ENCODE measurements at regions not wholly inside any gene's neighbourhood (a gene's known extent, or its start where the extent isn't known, plus 50 kb on each side); places are given as distances from the start of the nearest gene placed in this dataset.

DNA sequence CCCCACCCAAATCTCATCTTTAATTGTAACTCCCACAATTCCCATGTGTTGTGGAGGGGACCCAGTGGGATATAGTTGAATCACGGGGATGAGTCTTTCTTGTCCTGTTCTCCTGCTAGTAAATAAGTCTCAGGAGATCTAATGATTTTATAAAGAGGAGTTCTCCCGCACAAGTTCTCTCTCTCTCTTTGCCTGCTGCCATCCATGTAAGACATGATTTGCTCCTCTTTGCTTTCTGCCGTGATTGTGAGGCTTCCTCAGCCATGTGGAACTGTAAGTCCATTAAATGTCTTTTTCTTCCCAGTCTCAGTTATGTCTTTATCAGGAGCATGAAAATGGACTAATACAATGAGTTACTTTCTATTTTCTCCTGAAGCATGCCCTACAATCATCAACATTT lies 1158.5 kb downstream of the CDH18 start:
- DNase-seq = no peak

DNA sequence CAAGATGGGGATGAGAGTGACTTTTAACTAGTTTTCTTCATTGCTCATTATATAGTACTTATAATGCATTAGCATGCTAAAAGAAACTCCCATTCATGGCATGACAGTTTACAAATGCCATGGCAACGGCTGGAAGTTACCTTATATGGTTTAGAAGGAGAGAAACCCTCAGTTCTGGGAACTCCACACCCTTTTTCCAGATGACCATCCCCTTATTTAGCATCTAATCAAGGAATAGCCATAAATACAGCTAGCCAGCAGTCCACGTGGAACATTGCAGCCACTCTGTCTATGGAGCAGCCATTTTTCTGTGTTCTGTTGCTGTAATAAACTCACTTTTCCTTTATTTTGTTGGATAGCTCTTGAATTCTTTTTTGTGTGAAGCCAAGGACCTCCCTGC lies 1137.8 kb downstream of the CDH18 start:
- no peak for DNase-seq

DNA sequence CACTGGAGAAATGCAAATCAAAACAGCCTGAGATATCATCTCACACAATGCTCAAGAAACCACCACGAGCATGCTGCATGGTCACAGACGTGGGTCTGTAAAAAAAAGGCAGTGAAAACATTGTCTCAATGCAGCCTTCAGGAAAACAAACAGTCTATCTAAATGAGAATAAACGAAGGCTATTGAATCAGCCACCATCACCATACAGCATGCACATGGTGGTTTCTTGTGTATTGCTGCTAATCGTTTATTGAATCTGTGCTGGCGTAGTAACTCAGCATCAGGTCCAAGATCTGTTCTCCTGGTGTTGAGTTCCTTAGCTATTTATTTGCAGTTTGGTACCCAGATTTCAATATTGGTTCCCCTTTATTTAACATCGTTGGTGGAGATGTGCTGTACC lies 1115.0 kb downstream of the CDH18 start:
- DNase-seq = no peak

DNA sequence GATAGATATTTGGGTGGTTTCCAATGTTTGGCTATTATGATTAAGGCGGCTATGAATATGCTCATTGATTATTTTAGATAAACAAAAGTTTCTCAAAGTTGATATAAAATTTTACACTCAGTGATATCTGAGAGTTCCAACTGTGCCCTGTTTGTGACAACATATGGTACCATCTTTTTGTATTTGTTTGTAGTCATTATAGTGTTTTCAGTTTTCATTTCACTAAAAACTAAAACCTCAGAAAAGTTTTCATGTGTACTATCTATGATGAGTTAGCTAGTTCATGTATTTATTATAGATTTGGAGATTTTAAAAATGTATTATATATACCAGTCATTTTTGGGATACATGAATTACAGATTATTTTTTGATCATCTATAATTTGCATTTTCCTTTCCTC lies 1111.4 kb downstream of the CDH18 start:
- no peak for DNase-seq

DNA sequence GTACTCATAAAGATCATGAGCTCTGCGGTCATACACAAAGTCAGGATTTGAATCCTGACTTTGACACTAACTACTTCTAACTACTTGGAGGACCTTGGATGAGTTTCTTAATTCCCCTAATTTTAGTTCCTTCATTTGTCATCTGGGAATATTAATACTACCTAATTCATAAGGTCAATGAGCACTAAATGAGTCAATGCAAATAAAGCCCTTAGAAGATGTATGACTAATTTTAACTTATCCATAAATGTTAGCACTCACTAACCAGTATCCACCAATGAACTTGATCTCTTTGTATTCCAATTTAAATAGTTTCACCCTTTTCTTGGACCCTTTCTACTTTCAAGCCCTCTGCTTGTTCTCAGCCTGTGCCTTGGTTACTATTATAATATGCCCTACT lies 1106.4 kb downstream of the CDH18 start:
- no peak for DNase-seq

DNA sequence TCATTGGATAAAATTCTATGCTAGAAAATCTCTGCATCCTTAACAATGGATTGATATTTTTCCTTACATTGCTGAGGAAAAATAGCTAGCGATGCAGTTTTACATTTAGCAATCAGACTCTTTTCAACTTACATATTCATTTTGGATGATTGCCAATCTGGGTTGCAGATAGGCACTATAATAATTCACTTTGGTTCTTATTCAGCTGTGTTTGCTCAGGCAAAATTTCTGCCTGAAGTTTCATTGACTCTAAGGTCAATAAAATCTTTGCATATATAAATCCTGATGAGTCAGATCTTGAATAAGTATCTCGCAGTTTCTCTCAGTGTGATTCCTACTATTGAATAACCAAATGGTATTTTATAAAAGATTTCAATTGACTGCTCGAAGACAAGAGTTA lies 1105.8 kb downstream of the CDH18 start:
- DNase-seq = no peak

DNA sequence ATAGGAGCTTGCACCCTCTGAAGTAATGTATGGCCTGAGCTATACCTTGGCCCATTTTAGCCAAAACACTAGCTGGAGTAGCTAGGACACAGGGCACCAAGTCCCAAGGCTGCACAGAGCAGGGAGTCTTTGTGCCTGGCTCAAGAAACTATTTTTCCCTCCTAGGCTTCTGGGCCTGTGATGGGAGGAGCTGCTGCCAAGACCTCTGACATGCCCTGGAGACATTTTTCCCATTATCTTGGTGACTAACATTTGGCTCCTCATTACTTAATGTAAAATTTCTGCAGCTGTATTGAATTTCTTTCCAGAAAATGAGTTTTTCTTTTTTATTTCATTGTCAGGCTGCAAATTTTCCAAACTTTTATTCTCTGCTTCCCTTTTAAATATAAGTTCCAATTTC lies 1099.2 kb downstream of the CDH18 start:
- no peak for DNase-seq

DNA sequence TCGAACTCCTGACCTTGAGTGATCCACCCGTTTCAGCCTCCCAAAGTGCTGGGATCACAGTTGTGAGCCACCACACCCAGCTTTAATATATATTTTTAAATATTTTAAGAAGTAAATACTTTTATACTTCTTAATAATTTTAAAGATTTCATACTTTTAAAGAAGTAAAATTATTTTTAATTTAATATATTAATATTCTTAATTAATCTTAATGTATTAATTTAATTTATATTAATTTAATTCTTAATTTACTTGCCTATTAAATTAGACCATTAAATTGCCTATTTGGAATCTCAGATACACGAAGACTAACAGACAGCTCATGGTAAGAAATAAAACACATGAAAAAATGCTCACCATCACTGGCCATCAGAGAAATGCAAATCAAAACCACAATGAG lies 1087.4 kb downstream of the CDH18 start:
- no peak for DNase-seq

DNA sequence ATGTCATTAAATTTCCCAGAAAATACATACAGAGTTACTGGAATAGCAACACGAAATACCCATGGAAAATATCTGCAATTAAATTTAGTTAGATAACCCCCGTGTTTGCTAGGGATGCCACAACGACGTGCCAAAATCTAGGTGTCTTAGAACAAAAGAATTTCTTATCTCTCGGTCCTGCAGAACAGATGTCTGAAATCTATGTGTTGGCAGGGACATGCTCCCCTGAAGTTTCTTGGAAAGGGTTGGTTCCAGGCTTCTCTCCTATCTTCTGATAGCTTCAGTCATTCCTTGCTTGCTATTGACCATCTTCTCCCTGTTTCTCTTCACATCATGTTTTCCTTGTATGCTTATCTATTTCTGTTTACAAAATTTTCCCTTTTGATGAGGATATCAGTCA lies 1067.0 kb downstream of the CDH18 start:
- no peak for DNase-seq

DNA sequence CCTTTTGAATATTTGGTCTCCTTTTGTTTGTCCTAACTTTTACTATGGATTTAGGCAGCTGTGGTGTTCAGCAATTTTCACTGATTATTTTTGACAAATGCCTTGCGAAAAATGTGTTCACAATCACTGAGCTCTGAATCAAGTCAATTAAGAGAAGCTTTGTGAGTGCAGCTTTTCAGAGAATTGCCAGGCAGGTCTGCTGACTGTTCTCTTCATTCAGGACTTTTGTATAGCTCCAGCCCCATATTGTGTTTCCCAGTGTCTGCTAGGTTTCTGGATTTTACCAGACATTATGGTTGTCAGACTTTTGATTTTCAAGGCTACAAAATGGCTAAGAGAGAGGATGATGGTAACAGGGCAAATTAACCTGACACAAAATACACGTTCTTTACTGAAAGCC lies 1055.9 kb downstream of the CDH18 start:
- no peak for DNase-seq

DNA sequence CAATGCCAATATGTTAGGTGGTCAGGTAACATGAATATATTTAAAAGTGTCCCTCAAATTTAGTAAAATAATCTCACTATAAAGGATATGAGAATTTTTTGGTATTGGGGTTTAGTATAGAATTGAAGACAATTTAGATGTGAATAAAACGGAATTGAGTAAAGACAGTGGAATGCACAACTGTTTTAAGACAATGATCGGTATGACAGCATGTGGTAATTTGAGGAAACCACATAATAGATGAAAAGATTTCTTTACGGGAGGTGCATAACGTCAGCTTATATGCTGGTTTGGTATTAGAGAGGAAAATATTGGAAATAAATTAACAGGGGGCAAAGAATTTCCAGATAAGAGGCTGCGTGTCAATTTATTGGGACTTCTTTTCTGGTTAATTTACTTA lies 1043.2 kb downstream of the CDH18 start:
- no peak for DNase-seq

DNA sequence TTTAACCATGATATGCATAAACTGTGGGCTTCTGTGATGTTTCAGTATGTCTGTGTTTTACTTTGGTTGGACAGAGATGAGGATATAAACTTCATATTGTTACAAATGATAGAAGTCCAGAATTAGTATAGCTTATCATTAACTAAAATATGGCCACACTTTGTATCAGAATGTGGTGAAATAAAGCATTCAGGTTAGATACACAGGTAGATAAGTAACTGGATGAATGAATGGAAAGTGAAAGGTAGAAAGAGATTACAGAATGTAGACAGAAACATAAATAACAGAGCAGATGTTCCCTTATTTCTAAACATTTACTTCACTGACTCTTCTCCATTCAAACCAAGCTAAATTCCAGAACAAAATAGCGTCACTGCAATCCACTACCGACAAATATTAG lies 1033.8 kb downstream of the CDH18 start:
- no peak for DNase-seq

DNA sequence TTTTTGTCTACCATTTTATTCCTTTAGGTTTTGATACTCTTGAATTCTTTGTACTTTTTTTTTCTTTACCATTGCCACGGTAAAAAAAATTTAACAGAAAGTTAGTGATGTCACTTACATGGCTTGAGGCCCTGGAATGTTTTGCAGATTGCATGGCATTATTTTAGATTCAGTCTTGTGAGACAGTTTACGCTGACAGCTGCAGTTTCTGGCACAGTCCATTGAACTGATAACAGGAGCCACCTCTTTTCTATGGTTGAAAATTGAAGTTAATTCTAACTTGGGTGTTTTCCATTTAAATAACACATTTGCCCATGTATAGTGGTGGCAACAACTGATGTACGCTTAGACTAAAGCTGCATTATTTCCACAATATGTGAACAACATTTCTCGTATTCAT lies 1028.5 kb downstream of the CDH18 start:
- no peak for DNase-seq

DNA sequence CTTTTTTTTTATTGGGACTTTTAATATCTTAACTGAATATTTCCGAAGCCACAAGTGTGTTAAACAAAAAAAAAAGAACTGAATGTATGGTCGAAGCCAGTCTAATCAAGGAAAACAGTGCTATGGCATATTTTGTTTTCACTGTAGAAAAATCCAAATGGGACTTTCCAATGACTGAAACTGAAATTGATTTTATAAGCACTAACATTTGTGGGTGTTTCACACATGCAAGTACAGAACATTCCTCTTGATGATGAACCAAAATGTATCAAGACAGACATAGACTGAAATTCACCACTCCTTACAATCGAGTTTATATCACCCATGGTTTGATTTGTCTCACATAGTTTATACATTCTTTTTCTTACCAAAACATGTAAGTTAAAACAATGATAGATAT lies 1026.8 kb downstream of the CDH18 start:
- DNase-seq = no peak

DNA sequence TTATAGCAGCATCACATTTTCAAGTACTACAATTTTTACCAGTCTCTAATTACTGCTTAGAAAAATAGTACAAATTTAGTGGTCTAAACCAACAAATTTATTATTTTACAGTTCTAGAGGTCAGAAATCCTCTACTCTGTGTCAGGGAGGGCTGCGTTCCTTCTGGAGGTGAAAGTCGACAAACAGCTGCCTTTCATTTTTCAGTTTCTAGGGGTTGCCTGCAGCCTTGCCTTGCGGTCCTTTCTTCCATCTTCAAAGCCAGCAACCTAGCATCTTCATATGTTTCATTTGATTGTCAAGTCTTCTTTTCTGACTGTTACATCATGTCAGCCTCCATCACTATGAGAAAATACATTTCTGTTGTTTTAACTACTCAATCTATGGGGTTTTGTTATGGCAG lies 1022.1 kb downstream of the CDH18 start:
- no peak for DNase-seq

DNA sequence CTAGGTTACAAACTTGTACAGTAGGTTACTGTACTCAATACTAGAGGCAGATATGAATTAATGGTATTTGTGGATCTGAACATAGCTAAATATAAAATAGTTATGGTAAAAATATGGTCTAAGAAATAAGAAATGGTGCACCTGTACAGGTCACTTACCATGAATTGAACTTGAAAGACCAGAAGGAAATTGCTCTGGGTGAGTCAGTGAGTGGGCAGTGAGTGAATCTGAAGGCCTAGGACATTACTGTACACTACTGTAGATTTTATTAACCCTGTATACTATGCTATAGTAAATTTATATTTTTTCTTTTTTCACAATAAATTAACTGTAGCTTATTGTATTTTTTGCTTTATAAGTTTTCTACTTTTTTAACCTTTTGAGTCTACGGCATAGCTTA lies 1020.4 kb downstream of the CDH18 start:
- no peak for DNase-seq

DNA sequence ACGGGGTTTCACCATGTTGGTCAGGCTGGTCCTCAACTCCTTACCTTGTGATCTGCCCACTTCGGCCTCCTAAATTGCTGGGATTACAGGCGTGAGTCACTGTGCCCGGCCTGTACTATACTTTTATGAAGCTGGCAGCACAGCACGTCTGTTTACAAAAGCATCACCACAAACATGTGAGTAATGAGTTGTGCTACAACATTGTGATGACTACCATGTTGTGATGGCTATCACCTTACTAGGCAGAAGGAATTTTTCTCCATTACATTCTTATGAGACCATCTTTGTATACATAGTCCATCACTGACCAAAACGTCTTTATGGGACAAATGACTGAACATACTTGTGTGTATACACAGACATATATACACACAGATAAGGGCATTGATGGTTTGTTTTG lies 1019.0 kb downstream of the CDH18 start:
- no peak for DNase-seq

DNA sequence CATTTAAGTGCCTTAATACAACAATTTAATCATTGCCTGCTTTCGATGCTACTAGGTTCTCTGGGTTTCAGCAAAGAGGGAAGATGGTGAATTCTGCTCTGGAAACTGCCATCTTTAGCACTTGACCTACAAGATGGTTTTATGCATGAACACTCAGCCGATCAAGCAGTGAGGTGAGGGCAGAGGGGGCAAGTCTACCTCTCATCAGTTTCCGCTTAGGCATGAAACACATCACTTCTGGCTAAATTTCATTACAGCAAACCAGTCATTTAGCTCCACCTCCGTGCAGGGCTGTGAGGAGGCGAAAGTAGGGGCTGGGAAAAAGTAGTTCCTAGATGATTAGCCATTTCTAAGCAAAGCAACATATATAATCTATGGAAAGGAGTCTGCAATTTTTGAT lies 1018.0 kb downstream of the CDH18 start:
- DNase-seq = no peak

DNA sequence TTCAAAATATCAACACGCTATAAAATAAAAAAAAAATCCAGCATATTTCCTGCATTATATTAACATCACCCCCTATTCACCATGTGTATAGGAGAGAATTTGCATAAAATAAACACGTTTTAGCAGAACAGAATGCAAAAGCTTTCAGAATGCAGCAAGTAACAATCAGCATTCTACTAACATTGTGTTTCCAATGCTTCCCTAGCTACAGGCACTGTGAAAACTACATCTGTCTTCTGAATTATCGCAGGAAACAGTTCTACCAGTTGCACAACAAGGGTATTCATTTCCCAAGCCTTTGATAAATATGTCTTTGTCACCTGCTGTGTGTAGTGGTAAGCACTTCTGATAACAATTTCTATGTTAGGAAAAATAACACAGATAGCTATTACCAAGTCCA lies 1015.8 kb downstream of the CDH18 start:
- DNase-seq = no peak

DNA sequence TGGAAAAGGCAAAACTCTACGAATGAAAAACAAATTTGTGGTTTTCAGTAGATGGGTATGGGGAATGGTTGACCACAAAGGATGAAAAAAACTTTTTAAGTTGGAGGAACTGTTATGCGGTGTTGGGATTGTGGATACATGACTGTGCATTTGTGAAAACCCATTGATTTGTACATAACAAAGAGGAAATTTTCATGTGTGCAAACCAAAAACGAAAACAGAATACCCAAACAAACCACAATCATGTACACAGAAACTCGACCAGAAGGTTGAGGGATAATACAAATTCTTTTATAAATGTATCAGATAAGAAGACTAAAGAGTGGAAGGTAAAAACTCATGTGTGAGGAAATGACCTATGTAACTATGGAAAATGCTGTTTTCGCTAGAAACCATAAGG lies 1012.4 kb downstream of the CDH18 start:
- no peak for DNase-seq

DNA sequence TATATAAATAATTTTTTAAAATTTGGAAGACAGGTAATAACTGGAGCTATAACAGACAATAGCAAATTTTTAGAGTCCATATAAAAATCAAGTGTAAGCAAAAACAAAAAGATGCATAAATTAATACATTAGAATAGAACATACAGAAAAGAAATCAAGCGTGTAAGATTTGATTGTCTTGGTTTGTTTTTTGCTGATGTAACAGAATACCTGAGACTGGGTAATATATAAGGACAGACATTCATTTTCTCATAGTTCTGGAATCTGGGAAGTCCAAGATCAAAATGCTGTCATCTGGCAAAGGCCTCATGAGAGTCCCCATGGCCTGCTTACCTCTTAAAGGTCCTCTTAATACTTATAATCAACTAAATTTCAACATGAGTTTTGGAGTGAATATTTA lies 1010.1 kb downstream of the CDH18 start:
- DNase-seq = no peak

DNA sequence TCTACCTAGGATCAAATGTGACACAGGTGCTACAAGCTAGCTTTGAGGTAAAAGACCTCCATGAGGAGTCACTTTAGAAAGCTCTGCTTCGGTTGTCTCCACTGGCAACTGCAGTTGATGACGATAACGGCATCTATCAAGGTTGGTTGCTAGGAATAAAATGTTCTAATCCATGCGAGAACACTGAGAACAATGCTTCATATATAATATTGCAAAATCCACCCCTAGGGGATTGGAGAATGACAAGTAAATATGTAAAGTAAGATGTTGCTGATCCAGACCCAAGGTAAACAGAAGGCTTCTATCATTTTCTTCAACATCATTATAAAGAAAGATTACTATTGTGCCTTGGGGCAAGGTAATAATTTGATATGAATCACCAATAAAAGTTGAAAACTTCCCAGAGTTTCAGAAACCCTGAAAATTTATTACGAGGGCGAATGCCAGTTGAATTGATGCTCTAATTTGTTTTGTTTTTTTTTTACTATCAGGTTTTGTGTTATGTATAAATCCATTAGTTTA lies 1003.4 kb downstream of the CDH18 start:
- DNase-seq = no peak

DNA sequence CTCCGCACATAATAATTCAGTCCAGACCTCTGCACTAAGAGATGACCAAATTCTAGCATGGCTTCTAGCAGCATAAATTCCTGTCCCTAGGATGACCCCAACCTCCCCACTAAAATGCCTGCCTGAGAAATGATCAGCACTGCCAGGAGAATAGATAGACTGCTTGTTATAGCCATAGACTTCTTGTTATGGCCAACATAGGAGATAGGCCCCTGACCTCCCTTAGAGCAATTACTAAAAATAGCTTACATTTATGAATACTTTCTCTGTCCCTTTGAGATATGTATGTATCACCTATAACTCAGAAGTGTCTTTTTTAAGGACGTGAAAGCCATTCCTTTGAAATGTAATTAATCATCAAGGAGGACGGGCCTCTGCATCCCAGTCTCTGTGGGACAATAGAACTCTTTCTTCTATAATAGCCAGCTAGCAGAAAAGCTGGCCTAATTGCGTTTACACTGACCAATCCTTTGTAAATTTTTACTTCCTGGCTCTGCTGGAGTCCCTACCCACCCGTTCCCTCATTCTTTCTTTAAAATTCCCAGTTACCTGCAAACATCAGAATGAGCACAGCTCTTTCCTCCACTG lies 1002.7 kb downstream of the CDH18 start:
- DNase-seq = no peak

DNA sequence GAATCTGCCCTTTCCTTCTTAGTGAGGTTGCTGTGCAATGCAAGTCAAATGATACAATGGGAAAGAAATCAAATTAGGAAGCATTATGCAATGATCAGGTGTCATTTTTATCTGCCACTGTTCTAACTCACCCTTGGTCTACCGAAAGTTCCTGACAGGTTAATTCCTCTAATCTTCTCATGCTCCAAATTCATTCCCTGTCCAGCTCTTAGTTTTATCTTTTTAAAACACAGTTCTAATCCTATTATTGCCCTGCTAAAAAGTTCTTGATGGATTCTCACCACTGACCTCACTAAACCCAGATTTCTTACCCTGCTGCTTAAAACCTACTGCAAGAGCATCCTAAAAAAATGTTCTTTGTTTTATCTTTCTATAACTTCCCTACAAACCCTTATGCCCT lies 1000.9 kb downstream of the CDH18 start:
- DNase-seq = no peak

DNA sequence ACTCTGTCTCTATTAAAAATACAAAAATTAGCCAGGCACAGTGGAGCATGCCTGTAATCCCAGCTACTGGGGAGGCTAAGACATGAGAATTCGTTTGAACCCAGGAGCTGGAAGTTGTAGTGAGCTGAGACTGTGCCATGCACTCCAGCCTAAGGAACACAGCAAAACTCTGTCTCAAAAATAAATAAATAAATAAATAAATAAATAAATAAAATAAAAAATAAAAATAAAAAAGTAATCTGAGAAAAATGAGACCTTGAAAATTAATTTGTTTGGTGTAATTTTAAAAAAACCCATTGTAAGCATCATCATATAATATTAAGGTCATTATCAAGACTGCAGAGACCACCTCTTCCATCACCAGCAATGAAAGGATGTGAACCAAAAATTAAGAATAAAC lies 997.1 kb downstream of the CDH18 start:
- no peak for DNase-seq

DNA sequence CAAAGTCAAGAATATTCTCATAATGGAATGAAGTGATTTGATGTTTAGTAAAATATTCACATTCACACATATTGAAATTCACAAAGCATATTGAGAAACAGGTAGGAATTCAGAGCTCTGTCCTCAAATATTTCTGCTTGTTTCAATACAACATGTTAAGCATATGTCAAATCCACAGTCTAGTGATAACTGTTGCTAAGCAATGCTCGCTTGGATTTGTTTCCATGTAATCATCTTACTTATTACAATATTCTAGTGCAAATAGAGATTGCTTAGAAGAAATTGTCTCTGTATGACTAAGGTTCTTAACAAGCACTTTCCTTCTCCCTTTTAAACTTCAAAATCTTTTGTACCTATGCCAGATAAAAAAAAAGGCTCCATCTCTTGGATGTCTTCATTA lies 995.7 kb downstream of the CDH18 start:
- DNase-seq = no peak

Data from stimulated activated CD8-positive, alpha-beta memory T cell treated with anti-CD3 and anti-CD28 coated beads, Interleukin-4, amount 100 ng/mL, for 48 hours (primary cell).